ENCODE measurements at regions not wholly inside any gene's neighbourhood (a gene's known extent, or its start where the extent isn't known, plus 50 kb on each side); places are given as distances from the start of the nearest gene placed in this dataset.

- peaks cover 0 to 6% (median 2%) of the 10 kb centered on the region in 5 donors for H3K9me3 Mint-ChIP-seq
- POLR2A ChIA-PET: no interaction called here
Observed at GRCh38 chr18:51559198-51559901, 361.9 kb upstream of the MEX3C start.

GRCh38 chr18:51559902-51560287 is 362.4 kb upstream of the MEX3C start:
- Histone ChIP-seq H3K36me3 (ENCODE audit: insufficient read depth, low read length) (no peaks in the 10 kb centered on the region), H3K27ac (ENCODE audit: low read depth, low read length) (no peak overlapping the region), H3K4me3 (ENCODE audit: low read length) (no peak overlapping the region), H3K4me1 (ENCODE audit: insufficient read depth, low read length) (no peaks in the 10 kb centered on the region), H3K27me3 (ENCODE audit: insufficient read depth, low read length, poor library complexity, severe bottlenecking) (no peaks in the 10 kb centered on the region), H3K9me3 (ENCODE audit: low read length) (no peaks in the 10 kb centered on the region)
- POLR2A ChIA-PET: no interaction called here
- peaks cover 8 to 11% of the 10 kb centered on the region in 2 donors for H3K27me3 Mint-ChIP-seq
- no peak overlapping the region for H3K27ac Mint-ChIP-seq
- H3K4me3 Mint-ChIP-seq: no peak overlapping the region
- CTCF ChIA-PET: no interaction called here
- H3K36me3 Mint-ChIP-seq: no peaks in the 10 kb centered on the region
- H3K9me3 Mint-ChIP-seq: peaks cover 0 to 6% (median 0%) of the 10 kb centered on the region in 5 donors
- H3K4me1 Mint-ChIP-seq: no peaks in the 10 kb centered on the region
- no peak for DNase-seq

More at GRCh38 chr18:51559198-51559901, 361.9 kb upstream of the MEX3C start:
- CTCF ChIA-PET: no interaction called here
- H3K9me3 ChIP-seq (ENCODE audit: low read length): no peaks in the 10 kb centered on the region
- no peaks in the 10 kb centered on the region for H3K36me3 ChIP-seq (ENCODE audit: insufficient read depth, low read length)
- H3K4me1 ChIP-seq (ENCODE audit: insufficient read depth, low read length): no peaks in the 10 kb centered on the region
- no peaks in the 10 kb centered on the region for H3K4me1 Mint-ChIP-seq
- no peak overlapping the region for H3K27ac ChIP-seq (ENCODE audit: low read depth, low read length)
- no peak overlapping the region for H3K4me3 ChIP-seq (ENCODE audit: low read length)
- DNase-seq: no peak
- peaks cover 8 to 11% of the 10 kb centered on the region in 2 donors for H3K27me3 Mint-ChIP-seq
- no peak overlapping the region for H3K4me3 Mint-ChIP-seq
- no peak overlapping the region for H3K27ac Mint-ChIP-seq
- H3K36me3 Mint-ChIP-seq: no peaks in the 10 kb centered on the region
- no peaks in the 10 kb centered on the region for H3K27me3 ChIP-seq (ENCODE audit: insufficient read depth, low read length, poor library complexity, severe bottlenecking)

DNA sequence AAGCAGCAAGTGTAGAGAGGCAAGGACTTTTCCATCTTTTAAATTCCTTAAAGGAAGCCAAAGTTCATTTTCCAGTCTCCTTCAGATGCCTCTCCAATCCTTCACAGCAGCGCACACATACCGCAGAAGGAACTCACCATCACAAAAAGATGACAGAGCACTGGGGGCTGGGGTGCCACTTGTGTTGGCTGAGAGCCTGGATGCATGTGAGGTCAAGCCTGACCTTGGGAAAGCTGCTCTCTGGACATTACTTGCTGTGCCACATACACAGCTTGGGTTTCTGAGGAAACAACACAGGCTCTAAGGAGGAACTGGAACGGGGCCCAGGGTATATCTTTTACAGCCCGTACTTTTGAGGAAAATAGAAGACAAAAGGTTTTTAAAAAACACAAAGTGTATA is 364.3 kb upstream of the MEX3C start:
- H3K9me3 ChIP-seq (ENCODE audit: low read length): no peaks in the 10 kb centered on the region
- no peak overlapping the region for H3K27ac ChIP-seq (ENCODE audit: low read depth, low read length)
- H3K4me3 ChIP-seq (ENCODE audit: low read length): no peak overlapping the region
- H3K4me1 ChIP-seq (ENCODE audit: insufficient read depth, low read length): no peaks in the 10 kb centered on the region
- no peaks in the 10 kb centered on the region for H3K36me3 ChIP-seq (ENCODE audit: insufficient read depth, low read length)
- DNase-seq: no peak
- CTCF ChIA-PET: no interaction called here
- Mint-ChIP-seq H3K4me3 (no peak overlapping the region), H3K27ac (no peak overlapping the region), H3K4me1 (no peaks in the 10 kb centered on the region), H3K27me3 (peaks cover 8 to 11% of the 10 kb centered on the region in 2 donors), H3K9me3 (peaks cover 0 to 3% (median 0%) of the 10 kb centered on the region in 5 donors), H3K36me3 (no peaks in the 10 kb centered on the region)
- POLR2A ChIA-PET: no interaction called here
- H3K27me3 ChIP-seq (ENCODE audit: insufficient read depth, low read length, poor library complexity, severe bottlenecking): no peaks in the 10 kb centered on the region

DNA sequence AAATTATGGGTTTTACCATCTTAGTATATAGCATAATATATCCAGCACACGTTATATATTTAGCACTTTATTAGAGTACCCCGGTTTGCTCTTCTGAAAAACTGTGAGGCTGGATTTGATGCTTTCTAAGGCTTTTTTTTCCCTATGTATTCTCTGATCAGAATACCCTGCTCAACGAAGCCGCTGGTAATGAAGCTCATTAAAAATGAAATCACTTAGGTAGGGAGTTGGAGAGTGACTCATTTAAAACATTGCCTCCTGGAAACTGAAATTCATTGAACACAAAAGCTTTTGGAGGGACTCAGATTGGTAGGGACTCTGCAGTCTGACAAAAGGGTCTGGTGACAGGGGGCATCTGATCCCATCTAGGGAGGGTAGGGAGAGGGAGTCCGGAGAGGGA is 365.4 kb upstream of the MEX3C start:
- Mint-ChIP-seq H3K36me3 (no peaks in the 10 kb centered on the region), H3K9me3 (peaks cover 0 to 3% (median 0%) of the 10 kb centered on the region in 5 donors), H3K4me3 (no peak overlapping the region), H3K27ac (no peak overlapping the region), H3K4me1 (no peaks in the 10 kb centered on the region), H3K27me3 (peaks cover 3 to 9% of the 10 kb centered on the region in 2 donors)
- ChIA-PET POLR2A (no interaction called here), CTCF (no interaction called here)
- Histone ChIP-seq H3K4me1 (ENCODE audit: insufficient read depth, low read length) (no peaks in the 10 kb centered on the region), H3K4me3 (ENCODE audit: low read length) (no peak overlapping the region), H3K36me3 (ENCODE audit: insufficient read depth, low read length) (no peaks in the 10 kb centered on the region), H3K9me3 (ENCODE audit: low read length) (no peaks in the 10 kb centered on the region), H3K27ac (ENCODE audit: low read depth, low read length) (no peak overlapping the region), H3K27me3 (ENCODE audit: insufficient read depth, low read length, poor library complexity, severe bottlenecking) (no peaks in the 10 kb centered on the region)
- no peak for DNase-seq

GRCh38 chr18:51563396-51563795 is 365.9 kb upstream of the MEX3C start:
- no peak overlapping the region for H3K27ac ChIP-seq (ENCODE audit: low read depth, low read length)
- H3K4me3 Mint-ChIP-seq: no peak overlapping the region
- H3K4me1 Mint-ChIP-seq: no peaks in the 10 kb centered on the region
- H3K4me3 ChIP-seq (ENCODE audit: low read length): no peak overlapping the region
- ChIA-PET POLR2A (no interaction called here), CTCF (no interaction called here)
- H3K9me3 Mint-ChIP-seq: no peaks in the 10 kb centered on the region
- no peaks in the 10 kb centered on the region for H3K36me3 ChIP-seq (ENCODE audit: insufficient read depth, low read length)
- no peaks in the 10 kb centered on the region for H3K36me3 Mint-ChIP-seq
- H3K9me3 ChIP-seq (ENCODE audit: low read length): no peaks in the 10 kb centered on the region
- peaks cover 3 to 9% of the 10 kb centered on the region in 2 donors for H3K27me3 Mint-ChIP-seq
- no peaks in the 10 kb centered on the region for H3K4me1 ChIP-seq (ENCODE audit: insufficient read depth, low read length)
- no peak for DNase-seq
- no peak overlapping the region for H3K27ac Mint-ChIP-seq
- no peaks in the 10 kb centered on the region for H3K27me3 ChIP-seq (ENCODE audit: insufficient read depth, low read length, poor library complexity, severe bottlenecking)

DNA sequence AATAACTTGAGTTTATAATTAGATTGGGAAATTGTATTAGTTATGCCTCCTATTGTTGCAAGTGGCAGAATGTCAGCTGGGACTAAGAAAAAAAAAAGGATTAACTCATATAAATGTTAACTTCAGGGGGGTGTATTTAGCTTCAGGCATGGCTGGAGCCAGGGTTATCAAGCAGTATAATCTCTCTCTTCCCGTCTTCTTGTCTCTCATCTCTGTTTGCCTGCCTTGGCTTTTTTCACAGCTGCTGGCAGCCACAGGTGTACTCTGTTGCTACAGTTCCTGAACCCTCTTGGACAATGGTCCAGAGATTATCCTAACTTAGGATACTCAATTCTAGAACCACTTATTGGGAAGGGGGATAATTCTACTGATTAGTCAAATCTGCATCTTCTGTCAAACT is 370.7 kb upstream of the MEX3C start:
- Mint-ChIP-seq H3K27ac (no peak overlapping the region), H3K36me3 (no peaks in the 10 kb centered on the region), H3K27me3 (no peaks in the 10 kb centered on the region), H3K4me1 (no peaks in the 10 kb centered on the region), H3K9me3 (peaks cover 0 to 2% (median 0%) of the 10 kb centered on the region in 5 donors), H3K4me3 (no peak overlapping the region)
- H3K9me3 ChIP-seq (ENCODE audit: low read length): no peaks in the 10 kb centered on the region
- no peaks in the 10 kb centered on the region for H3K27me3 ChIP-seq (ENCODE audit: insufficient read depth, low read length, poor library complexity, severe bottlenecking)
- ChIA-PET POLR2A (no interaction called here), CTCF (no interaction called here)
- no peak for DNase-seq
- H3K4me1 ChIP-seq (ENCODE audit: insufficient read depth, low read length): no peaks in the 10 kb centered on the region
- no peaks in the 10 kb centered on the region for H3K36me3 ChIP-seq (ENCODE audit: insufficient read depth, low read length)
- H3K4me3 ChIP-seq (ENCODE audit: low read length): no peak overlapping the region
- no peak overlapping the region for H3K27ac ChIP-seq (ENCODE audit: low read depth, low read length)

DNA sequence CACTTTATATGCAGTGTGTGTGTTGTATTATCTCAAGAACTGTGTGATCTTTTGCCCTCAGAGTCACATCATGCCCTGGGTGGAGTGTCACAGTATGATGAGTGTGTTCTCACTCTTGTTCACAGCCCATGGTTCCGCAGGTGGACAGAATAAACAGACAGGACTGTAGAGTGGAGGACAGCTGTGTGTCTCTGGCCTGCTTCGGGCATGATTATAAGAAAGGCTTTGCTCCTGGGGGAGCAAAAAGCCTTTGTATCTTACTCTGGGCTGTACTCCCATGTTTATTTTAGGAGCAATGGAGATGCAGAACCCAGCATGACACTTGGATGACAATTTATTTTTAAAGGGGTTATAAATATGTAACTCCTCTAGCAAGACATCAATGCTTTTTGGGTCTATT is 371.7 kb upstream of the MEX3C start:
- H3K9me3 ChIP-seq (ENCODE audit: low read length): no peaks in the 10 kb centered on the region
- DNase-seq: no peak
- Mint-ChIP-seq H3K27me3 (peaks cover 3 to 6% of the 10 kb centered on the region in 2 donors), H3K4me3 (no peak overlapping the region), H3K9me3 (peaks cover 0 to 2% (median 0%) of the 10 kb centered on the region in 5 donors), H3K27ac (no peak overlapping the region), H3K4me1 (no peaks in the 10 kb centered on the region), H3K36me3 (no peaks in the 10 kb centered on the region)
- CTCF ChIA-PET: interaction anchor here (0.6 kb wide), 1 partner anchor 36 kb away, joined by 3 read pairs; no protein-coding TSS in a partner anchor
- H3K4me3 ChIP-seq (ENCODE audit: low read length): no peak overlapping the region
- H3K36me3 ChIP-seq (ENCODE audit: insufficient read depth, low read length): no peaks in the 10 kb centered on the region
- H3K27ac ChIP-seq (ENCODE audit: low read depth, low read length): no peak overlapping the region
- POLR2A ChIA-PET: no interaction called here
- H3K27me3 ChIP-seq (ENCODE audit: insufficient read depth, low read length, poor library complexity, severe bottlenecking): no peaks in the 10 kb centered on the region
- H3K4me1 ChIP-seq (ENCODE audit: insufficient read depth, low read length): no peaks in the 10 kb centered on the region

DNA sequence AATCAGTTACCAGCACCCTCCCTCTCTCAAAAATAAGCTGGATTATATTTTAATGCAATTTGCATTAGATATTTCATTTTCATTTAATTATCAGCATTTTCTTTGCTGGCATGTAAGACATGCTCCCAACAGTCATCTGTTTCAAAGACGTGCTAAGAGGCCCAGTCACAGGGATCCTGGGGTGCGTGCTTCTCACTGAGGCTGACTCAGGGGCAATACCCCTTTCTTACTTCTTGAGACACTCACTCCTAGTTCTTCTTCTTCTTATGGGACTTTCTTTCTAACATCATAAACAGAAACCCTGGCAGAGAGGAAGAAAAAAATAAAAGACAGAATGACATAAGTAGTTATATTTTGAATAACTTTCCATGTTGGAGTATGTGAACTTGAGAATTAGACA is 372.1 kb upstream of the MEX3C start:
- H3K27ac Mint-ChIP-seq: no peak overlapping the region
- H3K4me3 Mint-ChIP-seq: no peak overlapping the region
- POLR2A ChIA-PET: no interaction called here
- peaks cover 5 to 8% of the 10 kb centered on the region in 2 donors for H3K27me3 Mint-ChIP-seq
- no peak overlapping the region for H3K27ac ChIP-seq (ENCODE audit: low read depth, low read length)
- H3K4me1 Mint-ChIP-seq: no peaks in the 10 kb centered on the region
- peaks cover 0 to 4% (median 0%) of the 10 kb centered on the region in 5 donors for H3K9me3 Mint-ChIP-seq
- no peak for DNase-seq
- H3K9me3 ChIP-seq (ENCODE audit: low read length): no peaks in the 10 kb centered on the region
- H3K4me3 ChIP-seq (ENCODE audit: low read length): no peak overlapping the region
- no peaks in the 10 kb centered on the region for H3K4me1 ChIP-seq (ENCODE audit: insufficient read depth, low read length)
- H3K36me3 Mint-ChIP-seq: no peaks in the 10 kb centered on the region
- no peaks in the 10 kb centered on the region for H3K27me3 ChIP-seq (ENCODE audit: insufficient read depth, low read length, poor library complexity, severe bottlenecking)
- CTCF ChIA-PET: interaction anchor here (0.6 kb wide), 1 partner anchor 36 kb away, joined by 3 read pairs; no protein-coding TSS in a partner anchor
- no peaks in the 10 kb centered on the region for H3K36me3 ChIP-seq (ENCODE audit: insufficient read depth, low read length)
